Lung (tissue), 11 donors: ENCODE measurements at regions not wholly inside any gene's neighbourhood (a gene's known extent, or its start where the extent isn't known, plus 50 kb on each side); places are given as distances from the start of the nearest gene placed in this dataset.

Experiments
- ATAC-seq: fragments of 200-7000 bp; cut with Tn5 transposase; one replicate; pipeline ENCODE4 v1.9.1; 2020; ENCODE audit warnings: moderate number of reproducible peaks; ENCODE audit not compliant: insufficient read depth, low FRiP score
- DNase-seq, 3 donors: peaks; one replicate each; pipeline ENCODE4 v3.0.0-alpha.2; 2013 to 2017
- H3K27ac ChIP-seq, 2 donors: one replicate each; pipeline ENCODE4 v1.5.1; 2013; ENCODE audit warnings: mild to moderate bottlenecking in 2 of 2, moderate library complexity in 2 of 2, control low read depth in 1 of 2, inconsistent platforms in 1 of 2, low read depth in 1 of 2, low read length in 1 of 2
- H3K27me3 ChIP-seq, 3 donors: one replicate each; pipeline ENCODE4 v1.5.1; 2013; ENCODE audit warnings: low read length in 2 of 3; ENCODE audit not compliant: control insufficient read depth in 3 of 3, insufficient read depth in 3 of 3
- H3K36me3 ChIP-seq, 4 donors: one replicate each; pipeline ENCODE4 v1.5.1; 2013; ENCODE audit warnings: low read length in 4 of 4, mild to moderate bottlenecking in 1 of 4, moderate library complexity in 1 of 4; ENCODE audit not compliant: control insufficient read depth in 4 of 4, insufficient read depth in 4 of 4
- H3K4me1 ChIP-seq, 5 donors: one replicate each; pipeline ENCODE4 v1.5.1; 2013; ENCODE audit warnings: low read length in 5 of 5, mild to moderate bottlenecking in 2 of 5, moderate library complexity in 1 of 5; ENCODE audit not compliant: control insufficient read depth in 5 of 5, insufficient read depth in 5 of 5
- H3K4me3 ChIP-seq: one replicate; pipeline ENCODE4 v1.5.1; 2013; ENCODE audit warnings: mild to moderate bottlenecking, control low read depth, moderate library complexity
- H3K9ac ChIP-seq, 2 donors: one replicate each; pipeline ENCODE4 v1.5.1; 2013; ENCODE audit warnings: low read length in 2 of 2, control low read depth in 1 of 2; ENCODE audit not compliant: insufficient read depth in 1 of 2
- H3K9me3 ChIP-seq, 4 donors: one replicate each; pipeline ENCODE4 v1.5.1; 2013; ENCODE audit warnings: low read length in 3 of 4, mild to moderate bottlenecking in 1 of 4, moderate library complexity in 1 of 4; ENCODE audit not compliant: control insufficient read depth in 4 of 4, insufficient read depth in 3 of 4
- WGBS, 2 donors: extraction: QIAGEN DNeasy Blood & Tissue Kit; methylation state at CpG; one replicate each; pipeline ENCODE4 v1.1.7; 2013; 5-methylcytosine and 5-hydroxymethylcytosine counted together
- TF ChIP-seq, protein P1 (sequence below): IDR thresholded peaks from 2 replicates; pipeline ENCODE4 v1.5.1; 2012; ENCODE audit warnings: mild to moderate bottlenecking; ENCODE audit errors: control extremely low read depth, extremely low read depth
- donor health status: control.
- donor health status: control.
- donor health status: Bipolar disorder and iron deficiency.
- donor health status: healthy.
- donor health status: DM: yes; HTN: yes; CAD: no.

GRCh38 chr2:207331674-207332073 lies 165.9 kb upstream of the KLF7 start:
- DNase-seq = no peak
- WGBS, 2 donors = 95 to 97% methylated on average over 6 of the region's 6 CpGs
- no peaks in the 10 kb centered on the region for H3K9me3 ChIP-seq
- ATAC-seq = no peak
- no peaks in the 10 kb centered on the region for H3K36me3 ChIP-seq
- H3K9ac ChIP-seq = no peak overlapping the region
- H3K27ac ChIP-seq = peak overlapping the region in 1 of 2 donors; percentile 33
- H3K4me3 ChIP-seq = no peak overlapping the region
- H3K4me1 ChIP-seq = peaks cover 0 to 22% (median 3%) of the 10 kb centered on the region in 5 donors
- TF ChIP-seq, protein P1, sequence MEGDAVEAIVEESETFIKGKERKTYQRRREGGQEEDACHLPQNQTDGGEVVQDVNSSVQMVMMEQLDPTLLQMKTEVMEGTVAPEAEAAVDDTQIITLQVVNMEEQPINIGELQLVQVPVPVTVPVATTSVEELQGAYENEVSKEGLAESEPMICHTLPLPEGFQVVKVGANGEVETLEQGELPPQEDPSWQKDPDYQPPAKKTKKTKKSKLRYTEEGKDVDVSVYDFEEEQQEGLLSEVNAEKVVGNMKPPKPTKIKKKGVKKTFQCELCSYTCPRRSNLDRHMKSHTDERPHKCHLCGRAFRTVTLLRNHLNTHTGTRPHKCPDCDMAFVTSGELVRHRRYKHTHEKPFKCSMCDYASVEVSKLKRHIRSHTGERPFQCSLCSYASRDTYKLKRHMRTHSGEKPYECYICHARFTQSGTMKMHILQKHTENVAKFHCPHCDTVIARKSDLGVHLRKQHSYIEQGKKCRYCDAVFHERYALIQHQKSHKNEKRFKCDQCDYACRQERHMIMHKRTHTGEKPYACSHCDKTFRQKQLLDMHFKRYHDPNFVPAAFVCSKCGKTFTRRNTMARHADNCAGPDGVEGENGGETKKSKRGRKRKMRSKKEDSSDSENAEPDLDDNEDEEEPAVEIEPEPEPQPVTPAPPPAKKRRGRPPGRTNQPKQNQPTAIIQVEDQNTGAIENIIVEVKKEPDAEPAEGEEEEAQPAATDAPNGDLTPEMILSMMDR = no peak
- peaks cover 0 to 3% (median 0%) of the 10 kb centered on the region in 3 donors for H3K27me3 ChIP-seq

- TF ChIP-seq, protein P1 = no peak
- H3K36me3 ChIP-seq = no peaks in the 10 kb centered on the region
- no peak for ATAC-seq
- no peak overlapping the region for H3K4me3 ChIP-seq
- no peak for DNase-seq
- WGBS, 2 donors = 43 to 52% methylated on average over 3 of the region's 3 CpGs
- no peaks in the 10 kb centered on the region for H3K9me3 ChIP-seq
- no peak overlapping the region for H3K9ac ChIP-seq
- H3K27me3 ChIP-seq = peaks cover 0 to 1% (median 0%) of the 10 kb centered on the region in 3 donors
- H3K27ac ChIP-seq = no peak overlapping the region
- peaks cover 0 to 27% (median 3%) of the 10 kb centered on the region in 5 donors for H3K4me1 ChIP-seq
These were observed 166.9 kb upstream of the KLF7 start for GRCh38 chr2:207332480-207333212.

DNA sequence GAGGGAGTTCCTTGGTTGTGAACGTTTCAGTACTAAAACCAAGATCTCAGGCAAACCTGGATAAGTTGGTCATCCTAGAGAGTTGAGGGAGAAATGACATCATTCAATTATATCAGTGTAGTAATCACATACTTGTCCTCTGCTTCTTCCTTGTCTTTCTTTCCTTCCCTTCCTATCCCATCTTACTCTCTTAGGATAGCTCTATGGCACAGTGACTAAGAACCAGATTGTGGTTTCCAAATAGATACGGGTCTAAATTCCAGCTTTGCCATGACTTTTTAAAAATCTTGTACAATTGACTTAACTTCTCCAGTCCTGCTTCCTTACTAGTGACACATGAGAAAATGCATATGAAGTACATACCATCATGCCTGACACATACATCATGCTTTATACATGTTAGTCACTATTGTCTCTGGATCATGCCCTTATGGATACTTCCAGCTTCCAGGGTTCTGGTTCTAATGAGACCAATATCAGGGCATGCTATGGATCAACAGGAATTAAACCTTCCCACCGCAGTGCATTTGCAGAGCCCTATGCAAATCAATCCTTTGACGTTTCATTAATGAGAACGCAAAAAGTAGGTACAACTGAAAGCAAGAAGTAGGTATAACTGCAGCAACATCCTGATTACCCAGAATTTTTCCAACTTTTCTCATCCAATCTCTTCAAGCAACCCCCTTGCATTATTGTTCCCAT lies 168.0 kb upstream of the KLF7 start:
- ATAC-seq = no peak
- TF ChIP-seq, protein P1 = no peak
- Histone ChIP-seq H3K9ac (no peak overlapping the region), H3K4me1 (peaks cover 0 to 27% (median 6%) of the 10 kb centered on the region in 5 donors), H3K9me3 (no peaks in the 10 kb centered on the region), H3K27ac (peak overlapping the region; percentile 90 to 100), H3K4me3 (no peak overlapping the region), H3K27me3 (no peaks in the 10 kb centered on the region), H3K36me3 (no peaks in the 10 kb centered on the region)
- DNase-seq = no peak
- 86 to 94% methylated on average over 5 of the region's 5 CpGs for WGBS, 2 donors
